GM19328 (cell line): ENCODE measurements at regions not wholly inside any gene's neighbourhood (a gene's known extent, or its start where the extent isn't known, plus 50 kb on each side); places are given as distances from the start of the nearest gene placed in this dataset.
"Not testable (repeated sequence)": the region's sequence is repeated elsewhere in the genome, so short reads cannot be mapped to it uniquely, and the experiment has no call there.

Experiments used
- ATAC-seq: cut with Tn5 transposase; IDR thresholded peaks from one replicate; pipeline ENCODE4 v1.9.1; 2021; ENCODE audit warnings: mild to moderate bottlenecking, moderate library complexity; ENCODE audit not compliant: unreplicated experiment

GRCh38 chr7:17436126-17436525, 137.7 kb downstream of the AHR start:
- no peak for ATAC-seq

GRCh38 chr7:17437586-17437985, 139.1 kb downstream of the AHR start:
- ATAC-seq = no peak

DNA sequence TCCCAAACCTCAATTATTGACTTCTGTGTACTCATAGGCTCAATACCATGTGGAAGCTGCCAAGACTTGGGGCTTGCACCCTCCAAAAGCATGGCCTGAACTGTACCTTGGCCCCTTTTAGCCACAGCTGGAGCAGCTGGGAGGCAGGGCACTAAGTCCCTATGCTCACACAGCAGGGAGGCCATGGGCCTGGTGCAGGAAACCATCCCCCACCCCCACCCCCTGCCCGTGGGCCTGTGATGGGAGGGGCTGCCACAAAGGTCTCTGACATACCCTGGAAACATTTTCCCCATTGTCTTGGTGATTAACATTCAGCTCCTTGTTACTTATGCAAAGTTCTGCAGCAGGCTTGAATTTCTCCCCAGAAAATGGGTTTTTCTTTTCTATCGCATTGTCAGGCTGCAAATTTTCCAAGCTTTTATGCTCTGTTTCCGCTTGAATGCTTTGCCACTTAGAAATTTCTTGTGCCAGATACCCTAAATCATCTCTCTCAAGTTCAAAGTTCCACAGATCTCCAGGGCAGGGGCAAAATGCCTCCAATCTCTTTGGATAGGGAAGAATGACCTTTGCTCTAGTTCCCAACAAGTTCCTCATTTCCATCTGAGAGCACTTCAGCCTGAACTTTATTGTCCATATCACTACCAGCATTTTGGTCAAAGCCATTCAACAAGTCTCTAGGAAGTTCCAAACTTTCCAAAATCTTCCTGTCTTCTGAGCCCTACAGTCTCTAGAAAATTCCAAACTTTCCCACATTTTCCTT, 141.8 kb downstream of the AHR start:
- not testable (repeated sequence) for ATAC-seq

DNA sequence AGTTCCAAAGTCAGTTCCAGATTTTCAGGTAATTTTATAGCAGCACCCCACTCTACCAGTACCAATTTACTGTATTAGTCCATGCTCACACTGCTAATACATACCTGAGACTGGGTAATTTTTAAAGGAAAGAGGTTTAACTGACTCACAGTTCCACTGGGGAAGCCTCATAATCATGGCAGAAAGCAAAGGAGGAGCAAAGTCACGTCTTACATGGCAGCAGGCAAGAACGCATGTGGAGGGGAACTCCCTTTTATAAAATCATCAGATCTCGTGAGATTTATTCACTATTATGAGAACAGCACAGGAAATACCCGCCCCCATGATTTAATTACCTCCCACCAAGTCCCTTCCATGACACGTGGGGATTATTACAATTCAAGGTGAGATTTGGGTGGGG, 142.4 kb downstream of the AHR start:
- ATAC-seq = no peak

DNA sequence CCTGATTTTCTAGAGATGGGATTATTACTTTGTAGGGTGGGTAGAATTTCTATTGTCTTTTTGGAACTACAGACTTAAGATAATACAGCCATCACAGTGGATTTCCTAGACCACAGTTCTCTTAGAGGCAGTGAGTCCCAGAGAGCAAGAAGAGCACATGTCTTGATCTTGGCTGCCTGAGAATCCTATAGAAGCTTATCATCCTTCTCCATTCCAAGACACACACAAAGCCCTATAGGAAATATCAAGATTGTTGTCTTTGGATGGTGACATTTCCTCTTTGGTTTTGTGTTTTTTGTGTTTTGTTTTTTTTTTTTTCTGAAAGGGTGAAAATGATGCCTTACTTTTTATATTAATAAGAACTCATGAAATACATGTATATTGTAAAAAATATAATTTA, 143.1 kb downstream of the AHR start:
- ATAC-seq = no peak

DNA sequence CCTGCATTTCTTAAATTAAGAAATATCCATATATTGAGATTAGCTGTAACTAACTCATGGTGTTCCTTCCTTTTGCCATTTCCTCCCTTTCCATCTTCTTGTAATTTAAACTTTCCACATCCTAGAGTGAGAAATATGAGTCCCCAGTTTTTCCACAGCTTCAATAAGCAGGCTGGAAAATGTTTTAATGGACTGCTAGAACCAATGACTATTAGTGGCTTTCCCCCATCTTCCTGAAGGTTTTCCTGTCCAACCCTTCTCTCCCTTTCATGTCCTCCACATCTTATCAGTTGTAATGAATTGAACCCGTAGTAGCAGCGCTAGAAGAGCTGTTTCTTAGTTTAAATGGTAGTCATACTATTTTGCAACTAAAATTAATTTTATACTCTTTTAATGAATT, 145.7 kb downstream of the AHR start:
- no peak for ATAC-seq

DNA sequence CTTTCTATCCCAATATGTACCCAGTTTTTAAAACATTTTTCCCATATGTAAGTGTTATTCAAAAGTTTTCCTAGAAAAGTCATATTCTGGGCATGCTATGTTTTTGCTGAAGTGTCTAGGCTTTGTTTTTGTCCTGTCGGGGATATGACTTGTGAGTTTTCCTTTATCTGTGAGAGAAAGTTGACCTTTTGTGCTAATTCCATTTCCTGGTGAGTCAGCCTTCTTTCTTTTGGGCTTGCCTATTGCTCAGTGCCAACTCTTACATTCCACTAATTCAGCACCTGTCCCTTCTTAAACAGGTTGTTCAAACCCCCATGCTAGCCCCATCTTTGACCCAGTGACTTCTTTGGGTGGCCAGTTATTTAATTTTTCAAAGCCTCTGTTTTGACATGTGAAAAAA, 146.2 kb downstream of the AHR start:
- no peak for ATAC-seq

- no peak for ATAC-seq
Measured at GRCh38 chr7:17446340-17446739, 147.9 kb downstream of the AHR start.

DNA sequence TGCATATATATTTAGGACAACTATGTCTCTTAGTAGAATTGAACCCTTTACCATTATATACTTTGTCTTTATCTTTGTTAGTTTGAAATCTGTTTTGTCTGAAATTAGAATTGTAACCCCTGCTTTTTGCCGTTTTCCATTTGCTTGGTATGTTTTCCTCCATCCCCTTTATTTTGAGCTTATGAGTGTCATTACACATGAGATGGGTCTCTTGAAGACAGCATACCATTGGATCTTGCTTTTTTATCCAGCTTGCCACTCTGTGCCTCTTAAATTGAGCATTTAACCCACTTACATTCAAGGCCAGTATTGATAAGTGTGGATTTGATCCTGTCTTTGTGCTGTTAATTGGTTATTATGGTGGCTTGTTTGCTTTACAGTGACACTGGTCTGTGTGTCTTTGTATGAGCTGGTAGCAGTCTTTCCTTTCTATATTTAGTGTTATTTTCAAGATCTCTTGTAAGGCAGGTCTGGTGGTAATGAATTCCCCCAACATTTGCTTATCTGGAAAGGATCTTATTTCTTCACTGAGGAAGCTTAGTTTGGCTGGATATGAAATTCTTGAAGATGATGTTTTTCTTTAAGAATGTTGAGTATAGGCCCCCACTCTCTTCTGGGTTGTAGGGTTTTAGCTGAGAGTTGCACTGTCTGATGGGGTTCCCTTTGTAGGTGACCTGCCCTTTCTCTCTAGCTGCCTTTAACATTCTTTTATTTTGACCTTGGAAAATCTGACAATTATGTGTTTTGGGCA, 149.5 kb downstream of the AHR start:
- no peak for ATAC-seq

- ATAC-seq = no peak
Measured at GRCh38 chr7:17448479-17449423, 150.3 kb downstream of the AHR start.

DNA sequence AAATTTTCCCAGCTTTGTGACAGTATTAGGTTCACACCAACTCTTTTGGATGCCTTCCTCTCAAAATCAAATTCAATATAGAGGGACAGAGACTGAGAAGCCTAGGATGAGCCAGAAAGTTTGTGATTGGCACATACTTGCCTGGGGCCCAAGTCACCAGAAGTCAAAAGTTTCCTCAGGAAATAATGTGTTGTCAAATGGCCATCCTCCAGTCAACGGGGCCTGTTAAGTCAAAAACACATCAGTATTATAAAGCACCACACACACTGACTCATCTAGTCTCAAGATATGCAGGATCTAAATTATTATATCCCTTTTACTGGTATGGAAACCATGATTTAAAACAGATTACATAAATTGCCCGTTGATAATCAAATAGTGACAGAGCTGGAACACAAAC, 158.1 kb downstream of the AHR start:
- ATAC-seq = no peak

GRCh38 chr7:17460001-17460400, 161.5 kb downstream of the AHR start:
- no peak for ATAC-seq

- no peak for ATAC-seq
Measured at GRCh38 chr7:17460665-17461064, 162.2 kb downstream of the AHR start.

DNA sequence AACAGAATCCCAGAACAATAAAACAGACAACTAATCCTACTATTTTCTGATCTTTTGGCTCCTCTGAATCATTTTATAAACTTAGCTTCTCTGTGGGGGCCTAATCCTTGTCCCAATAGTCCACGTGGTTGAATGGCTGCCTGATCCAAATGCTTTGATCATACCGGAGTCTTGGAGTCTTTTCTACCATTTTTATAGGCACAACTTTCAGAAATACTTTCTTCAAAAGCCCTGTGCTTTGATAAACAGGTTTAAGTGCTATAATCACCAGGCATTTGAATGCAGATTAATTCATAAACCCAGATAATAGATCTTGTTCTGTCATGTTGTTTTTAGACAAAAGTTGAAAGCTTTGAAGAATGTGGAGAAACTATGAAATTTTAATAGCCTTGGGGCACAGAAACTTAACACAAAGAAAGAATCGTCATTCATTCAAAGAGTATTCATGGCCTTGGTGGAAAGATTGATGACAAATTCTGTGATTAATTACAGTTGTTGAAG, 163.7 kb downstream of the AHR start:
- no peak for ATAC-seq

DNA sequence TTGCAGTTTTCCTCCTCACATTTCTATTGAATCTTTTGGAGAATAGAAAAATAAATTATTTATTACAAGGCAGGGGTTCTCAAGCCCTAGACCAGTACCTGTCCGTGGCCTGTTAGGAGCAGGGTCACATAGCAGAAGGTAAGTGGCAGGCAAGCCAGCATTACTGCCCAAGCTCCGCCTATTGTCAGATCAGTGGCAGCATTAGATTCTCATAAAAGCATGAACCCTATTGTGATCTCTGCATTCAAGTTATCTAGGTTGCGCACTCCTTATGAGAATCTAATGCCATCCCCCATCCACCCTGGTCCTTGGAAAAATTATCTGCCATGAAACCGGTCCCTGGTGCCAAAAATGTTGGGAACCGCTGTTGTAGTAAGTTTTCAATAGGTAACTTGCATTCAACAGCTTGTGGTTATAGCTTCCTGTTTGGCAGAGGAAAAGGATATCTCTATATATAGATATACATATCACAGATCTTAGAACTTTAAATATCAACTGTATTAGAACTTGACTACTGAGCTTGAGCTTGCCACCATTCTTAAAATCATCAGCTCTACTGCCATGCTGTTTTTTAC, 165.1 kb downstream of the AHR start:
- ATAC-seq = no peak

DNA sequence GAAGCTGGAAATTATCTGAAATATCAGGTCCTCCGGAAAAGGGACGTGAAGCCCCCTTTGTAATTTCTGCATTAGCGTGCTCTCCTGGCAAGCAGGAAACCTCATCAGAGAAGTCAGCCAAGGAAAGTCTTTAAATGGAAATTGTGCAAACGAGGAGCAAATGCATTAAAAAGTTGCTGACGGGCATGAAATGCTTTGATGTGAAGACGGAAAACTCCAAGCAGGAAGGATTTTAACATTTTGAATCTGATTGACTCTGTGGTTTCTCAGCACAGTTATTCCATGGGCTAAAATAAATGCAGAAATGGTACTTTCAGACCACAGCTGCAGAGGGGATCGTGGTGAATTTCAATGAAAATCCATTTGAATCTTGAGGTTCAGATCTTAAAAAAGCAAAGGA, 167.8 kb downstream of the AHR start:
- ATAC-seq = no peak

GRCh38 chr7:17467386-17467945, 169.0 kb downstream of the AHR start:
- ATAC-seq = no peak

GRCh38 chr7:17471325-17471724, 172.9 kb downstream of the AHR start:
- no peak for ATAC-seq

GRCh38 chr7:17472518-17472917, 174.1 kb downstream of the AHR start:
- no peak for ATAC-seq

DNA sequence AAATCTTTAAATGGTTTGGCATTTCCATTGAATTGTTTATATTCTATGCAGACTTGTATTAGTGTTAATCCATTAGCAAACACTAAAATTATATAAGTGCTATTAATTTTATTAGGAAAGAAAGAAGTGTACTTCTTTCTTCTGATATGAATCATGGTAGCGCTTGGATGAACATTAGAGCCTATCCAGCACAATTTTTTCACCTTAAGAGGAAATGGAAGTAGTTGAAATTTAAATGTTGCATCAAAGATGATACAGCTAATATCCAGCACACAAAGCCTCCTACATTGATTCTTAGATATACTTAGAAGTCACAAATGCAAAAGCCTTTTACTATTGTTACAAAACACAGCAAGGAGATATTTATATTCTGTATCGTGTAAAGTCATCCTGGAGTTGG, 174.5 kb downstream of the AHR start:
- ATAC-seq = no peak
